ENCODE measurements at regions not wholly inside any gene's neighbourhood (a gene's known extent, or its start where the extent isn't known, plus 50 kb on each side); places are given as distances from the start of the nearest gene placed in this dataset.
A peak's percentile ranks its signal among the peaks of the same experiment; 100 is the strongest.

DNA sequence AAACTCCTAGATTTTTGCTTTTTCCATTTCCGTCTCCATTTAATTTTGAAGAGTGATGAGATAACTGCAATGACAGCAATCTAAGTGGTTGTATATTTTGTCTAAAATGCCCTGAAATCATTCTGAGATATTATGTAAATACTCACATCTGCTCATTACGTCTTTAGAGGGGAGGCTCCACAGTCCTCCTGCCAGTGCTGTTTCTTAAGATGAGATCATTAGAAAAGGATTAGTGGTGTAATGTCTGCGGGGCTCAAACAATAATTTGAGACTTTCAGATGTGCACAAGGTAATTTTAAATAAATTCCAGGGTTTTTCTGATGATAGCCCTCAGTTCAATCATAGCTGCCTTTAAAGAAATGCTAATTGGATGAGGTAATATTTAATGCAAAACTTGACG is 437.9 kb downstream of the FOXO1 start:
- TF ChIP-seq, protein P1, sequence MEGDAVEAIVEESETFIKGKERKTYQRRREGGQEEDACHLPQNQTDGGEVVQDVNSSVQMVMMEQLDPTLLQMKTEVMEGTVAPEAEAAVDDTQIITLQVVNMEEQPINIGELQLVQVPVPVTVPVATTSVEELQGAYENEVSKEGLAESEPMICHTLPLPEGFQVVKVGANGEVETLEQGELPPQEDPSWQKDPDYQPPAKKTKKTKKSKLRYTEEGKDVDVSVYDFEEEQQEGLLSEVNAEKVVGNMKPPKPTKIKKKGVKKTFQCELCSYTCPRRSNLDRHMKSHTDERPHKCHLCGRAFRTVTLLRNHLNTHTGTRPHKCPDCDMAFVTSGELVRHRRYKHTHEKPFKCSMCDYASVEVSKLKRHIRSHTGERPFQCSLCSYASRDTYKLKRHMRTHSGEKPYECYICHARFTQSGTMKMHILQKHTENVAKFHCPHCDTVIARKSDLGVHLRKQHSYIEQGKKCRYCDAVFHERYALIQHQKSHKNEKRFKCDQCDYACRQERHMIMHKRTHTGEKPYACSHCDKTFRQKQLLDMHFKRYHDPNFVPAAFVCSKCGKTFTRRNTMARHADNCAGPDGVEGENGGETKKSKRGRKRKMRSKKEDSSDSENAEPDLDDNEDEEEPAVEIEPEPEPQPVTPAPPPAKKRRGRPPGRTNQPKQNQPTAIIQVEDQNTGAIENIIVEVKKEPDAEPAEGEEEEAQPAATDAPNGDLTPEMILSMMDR (IDR thresholded peaks at IDR 0.05), result no peak
- intact Hi-C loops (cut with DNase I), result no loop called here
- Histone ChIP-seq H3K4me3 (no peak overlapping the region), H3K27me3 (no peaks in the 10 kb centered on the region), H3K27ac (no peak overlapping the region), H3K4me1 (ENCODE audit: insufficient read depth) (no peaks in the 10 kb centered on the region), H3K9me3 (no peaks in the 10 kb centered on the region), H3K36me3 (no peaks in the 10 kb centered on the region)
- WGBS, 3 donors, result 64 to 70% (median 68%) methylated on average over 4 of the region's 4 CpGs
- no peak for DNase-seq

DNA sequence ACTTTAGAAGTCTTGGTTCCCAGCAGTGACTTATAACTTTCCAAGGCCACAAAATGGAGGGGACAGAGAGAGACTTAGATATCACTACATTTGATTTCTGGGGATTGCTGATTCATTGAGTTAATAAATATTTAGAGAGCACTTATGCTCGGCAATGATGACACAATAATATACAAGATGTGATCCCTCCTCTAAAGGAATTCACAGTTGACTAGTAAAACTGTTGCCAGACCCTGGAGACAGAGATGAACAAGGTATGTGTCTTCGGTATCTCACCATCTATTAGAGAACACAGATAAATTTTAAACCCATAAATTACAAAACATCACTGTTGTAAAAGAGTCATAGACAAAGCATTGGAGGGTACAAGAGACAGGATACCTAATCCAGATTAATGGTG is 437.5 kb downstream of the FOXO1 start:
- no peak for DNase-seq
- H3K9me3 ChIP-seq, result no peaks in the 10 kb centered on the region
- 42 to 46% (median 45%) methylated on average over 2 of the region's 2 CpGs for WGBS, 3 donors
- H3K27me3 ChIP-seq, result no peaks in the 10 kb centered on the region
- no peaks in the 10 kb centered on the region for H3K36me3 ChIP-seq
- H3K27ac ChIP-seq, result no peak overlapping the region
- no peaks in the 10 kb centered on the region for H3K4me1 ChIP-seq (ENCODE audit: insufficient read depth)
- no peak overlapping the region for H3K4me3 ChIP-seq
- no peak for TF ChIP-seq POLR2A (IDR thresholded peaks at IDR 0.05)
- TF ChIP-seq, protein P1 (IDR thresholded peaks at IDR 0.05), result no peak
- no peak for TF ChIP-seq EP300 (IDR thresholded peaks at IDR 0.05)
- intact Hi-C loops (cut with DNase I), result no loop called here

DNA sequence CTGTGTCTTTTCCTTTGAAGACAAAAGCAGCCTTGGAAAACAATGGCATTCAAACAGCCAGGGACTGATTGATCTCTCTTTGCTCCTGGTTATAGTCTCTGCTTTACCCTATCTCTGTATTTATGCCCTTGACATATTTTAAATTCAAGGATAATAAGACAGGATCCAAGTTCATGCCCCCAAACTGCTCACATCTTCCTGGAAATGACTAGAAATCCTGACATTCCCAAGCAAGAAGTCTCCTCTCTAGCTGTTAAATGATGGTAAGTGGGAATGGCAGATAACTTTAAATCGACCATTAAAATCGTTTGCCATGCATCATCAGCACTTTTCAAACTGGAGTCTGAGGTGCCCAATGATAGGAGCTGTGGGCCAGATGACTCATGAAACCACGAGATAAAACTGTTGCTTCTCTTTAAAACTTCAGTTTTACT is 435.6 kb downstream of the FOXO1 start:
- no peak for DNase-seq

DNA sequence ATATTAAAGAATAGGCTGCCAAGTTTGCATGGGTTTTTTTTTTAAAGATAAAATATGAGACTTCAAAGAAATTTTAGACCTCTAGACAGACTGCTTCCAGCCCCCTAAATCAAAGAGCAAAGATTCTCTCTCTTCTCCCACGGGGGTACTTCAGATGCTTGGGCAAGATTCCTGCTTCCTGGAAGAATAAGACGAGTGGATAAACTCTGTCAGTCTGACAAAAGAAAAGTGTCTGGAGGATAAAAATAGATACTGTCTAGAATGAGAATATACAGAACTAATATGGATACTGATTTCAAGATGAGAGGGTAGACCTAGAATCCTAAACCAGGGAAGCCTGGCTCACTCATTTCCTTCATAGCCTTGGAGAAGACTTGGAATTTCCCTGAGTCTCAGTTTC is 435.1 kb downstream of the FOXO1 start:
- Histone ChIP-seq H3K27me3 (no peaks in the 10 kb centered on the region), H3K4me3 (no peak overlapping the region), H3K36me3 (no peaks in the 10 kb centered on the region), H3K9me3 (no peaks in the 10 kb centered on the region), H3K27ac (no peak overlapping the region), H3K4me1 (ENCODE audit: insufficient read depth) (peaks cover 2% of the 10 kb centered on the region)
- TF ChIP-seq POLR2A (IDR thresholded peaks at IDR 0.05), result no peak
- TF ChIP-seq EP300 (IDR thresholded peaks at IDR 0.05), result no peak
- TF ChIP-seq, protein P1 (IDR thresholded peaks at IDR 0.05), result no peak
- DNase-seq, result no peak
- WGBS, 3 donors, result 8 to 15% (median 8%) methylated on average over 2 of the region's 2 CpGs
- intact Hi-C loops (cut with DNase I), result loop anchor here in 3 of 4 donors (10.0 kb wide), 3 partner anchors 157 to 433 kb away; partner anchors contain the start of gene FOXO1 (in 1 of the 3)

More for the DNA sequence above, 435.6 kb downstream of the FOXO1 start:
- Histone ChIP-seq H3K36me3 (no peaks in the 10 kb centered on the region), H3K4me1 (ENCODE audit: insufficient read depth) (peaks cover 2% of the 10 kb centered on the region), H3K27ac (peak overlapping the region in 1 of 2 donors; percentile 14), H3K27me3 (no peaks in the 10 kb centered on the region), H3K4me3 (no peak overlapping the region), H3K9me3 (no peaks in the 10 kb centered on the region)
- WGBS, 3 donors, result 4 to 6% (median 6%) methylated on average over 3 of the region's 3 CpGs
- intact Hi-C loops (cut with DNase I), result loop anchor here in 3 of 4 donors (10.0 kb wide), 3 partner anchors 156 to 434 kb away; partner anchors contain the start of gene FOXO1 (in 1 of the 3)
- TF ChIP-seq EP300 (IDR thresholded peaks at IDR 0.05) (no peak), POLR2A (IDR thresholded peaks at IDR 0.05) (no peak)
- TF ChIP-seq, protein P1 (IDR thresholded peaks at IDR 0.05), result no peak
